Activated CD8-positive, alpha-beta memory T cell treated with anti-CD3 and anti-CD28 coated beads, Interleukin-2, amount 10 ng/mL, durations not matched to agents 7 days and 5 days (primary cell): ENCODE measurements at regions not wholly inside any gene's neighbourhood (a gene's known extent, or its start where the extent isn't known, plus 50 kb on each side); places are given as distances from the start of the nearest gene placed in this dataset.

Experiments
- ATAC-seq: fragments of 150-1000 bp; cut with Tn5 transposase; one replicate; pipeline ENCODE4 v1.10.0; 2021; ENCODE audit warnings: moderate library complexity
- CTCF ChIA-PET: fragments of 350-600 bp; sonication (Branson Sonifier 250); formaldehyde crosslinking; loops from one replicate; lab custom pipeline; 2021; ENCODE audit warnings: antibody characterized with exemption; lab: Charles Lee
- DNase-seq: peaks from one replicate; pipeline ENCODE4 v3.0.0-alpha.2; 2020
- H3K27ac Mint-ChIP-seq: one replicate; pipeline ENCODE4 v1.8.0; 2021; ENCODE audit warnings: mild to moderate bottlenecking, mixed read lengths
- H3K27me3 Mint-ChIP-seq: one replicate; pipeline ENCODE4 v1.8.0; 2021; ENCODE audit warnings: mixed read lengths
- H3K36me3 Mint-ChIP-seq: one replicate; pipeline ENCODE4 v1.8.0; 2021; ENCODE audit warnings: mild to moderate bottlenecking, mixed read lengths
- H3K4me1 Mint-ChIP-seq: one replicate; pipeline ENCODE4 v1.8.0; 2021; ENCODE audit warnings: mixed read lengths
- H3K4me3 Mint-ChIP-seq: one replicate; pipeline ENCODE4 v1.8.0; 2021; ENCODE audit warnings: mild to moderate bottlenecking, moderate library complexity, mixed read lengths
- H3K9me3 Mint-ChIP-seq: one replicate; pipeline ENCODE4 v1.8.0; 2022; ENCODE audit warnings: low read depth, mixed read lengths

GRCh38 chr1:34306568-34306967 is 129.9 kb downstream of the C1orf94 start:
- Mint-ChIP-seq H3K4me1 (no peaks in the 10 kb centered on the region), H3K9me3 (peaks cover 2% of the 10 kb centered on the region), H3K27me3 (peaks cover 3% of the 10 kb centered on the region), H3K36me3 (peaks cover 2% of the 10 kb centered on the region), H3K27ac (no peak overlapping the region), H3K4me3 (no peak overlapping the region)
- DNase-seq (no peak), ATAC-seq (no peak)
- CTCF ChIA-PET: no interaction called here

- H3K36me3 Mint-ChIP-seq: no peaks in the 10 kb centered on the region
- DNase-seq (no peak), ATAC-seq (no peak)
- H3K4me1 Mint-ChIP-seq: no peaks in the 10 kb centered on the region
- H3K9me3 Mint-ChIP-seq: peaks cover 4% of the 10 kb centered on the region
- CTCF ChIA-PET: no interaction called here
- H3K27ac Mint-ChIP-seq: no peak overlapping the region
- no peak overlapping the region for H3K4me3 Mint-ChIP-seq
- H3K27me3 Mint-ChIP-seq: peaks cover 3% of the 10 kb centered on the region
These were observed 135.7 kb downstream of the C1orf94 start for GRCh38 chr1:34312359-34312758.

GRCh38 chr1:34315974-34316373 is 139.3 kb downstream of the C1orf94 start:
- DNase-seq: no peak
- CTCF ChIA-PET: no interaction called here
- no peaks in the 10 kb centered on the region for H3K36me3 Mint-ChIP-seq
- peaks cover 4% of the 10 kb centered on the region for H3K9me3 Mint-ChIP-seq
- H3K27ac Mint-ChIP-seq: no peak overlapping the region
- no peaks in the 10 kb centered on the region for H3K27me3 Mint-ChIP-seq
- no peaks in the 10 kb centered on the region for H3K4me1 Mint-ChIP-seq
- no peak overlapping the region for H3K4me3 Mint-ChIP-seq
- ATAC-seq: no peak

GRCh38 chr1:34316773-34317172 is 140.1 kb downstream of the C1orf94 start:
- peaks cover 4% of the 10 kb centered on the region for H3K9me3 Mint-ChIP-seq
- H3K36me3 Mint-ChIP-seq: no peaks in the 10 kb centered on the region
- H3K4me3 Mint-ChIP-seq: no peak overlapping the region
- no peaks in the 10 kb centered on the region for H3K4me1 Mint-ChIP-seq
- no peak overlapping the region for H3K27ac Mint-ChIP-seq
- H3K27me3 Mint-ChIP-seq: no peaks in the 10 kb centered on the region
- ATAC-seq: no peak
- DNase-seq: no peak
- CTCF ChIA-PET: no interaction called here

GRCh38 chr1:34319218-34319617 is 142.5 kb downstream of the C1orf94 start:
- H3K27ac Mint-ChIP-seq: no peak overlapping the region
- H3K9me3 Mint-ChIP-seq: peaks cover 4% of the 10 kb centered on the region
- CTCF ChIA-PET: no interaction called here
- H3K27me3 Mint-ChIP-seq: no peaks in the 10 kb centered on the region
- H3K36me3 Mint-ChIP-seq: no peaks in the 10 kb centered on the region
- H3K4me3 Mint-ChIP-seq: no peak overlapping the region
- ATAC-seq: no peak
- DNase-seq: no peak
- H3K4me1 Mint-ChIP-seq: no peaks in the 10 kb centered on the region

GRCh38 chr1:34320053-34320669 is 143.5 kb downstream of the C1orf94 start:
- no peak for ATAC-seq
- peaks cover 4% of the 10 kb centered on the region for H3K9me3 Mint-ChIP-seq
- H3K27ac Mint-ChIP-seq: no peak overlapping the region
- no peaks in the 10 kb centered on the region for H3K4me1 Mint-ChIP-seq
- no peaks in the 10 kb centered on the region for H3K27me3 Mint-ChIP-seq
- H3K4me3 Mint-ChIP-seq: no peak overlapping the region
- CTCF ChIA-PET: no interaction called here
- no peaks in the 10 kb centered on the region for H3K36me3 Mint-ChIP-seq
- DNase-seq: no peak

- Mint-ChIP-seq H3K27ac (no peak overlapping the region), H3K4me1 (no peaks in the 10 kb centered on the region), H3K27me3 (no peaks in the 10 kb centered on the region), H3K9me3 (peaks cover 2% of the 10 kb centered on the region), H3K36me3 (no peaks in the 10 kb centered on the region), H3K4me3 (no peak overlapping the region)
- no peak for ATAC-seq
- no peak for DNase-seq
- CTCF ChIA-PET: no interaction called here
These were observed 146.3 kb downstream of the C1orf94 start for GRCh38 chr1:34322969-34323368.

GRCh38 chr1:34324879-34325440 is 148.3 kb downstream of the C1orf94 start:
- CTCF ChIA-PET: no interaction called here
- DNase-seq (no peak), ATAC-seq (no peak)
- H3K9me3 Mint-ChIP-seq: peaks cover 2% of the 10 kb centered on the region
- no peak overlapping the region for H3K4me3 Mint-ChIP-seq
- H3K36me3 Mint-ChIP-seq: no peaks in the 10 kb centered on the region
- H3K27me3 Mint-ChIP-seq: no peaks in the 10 kb centered on the region
- no peaks in the 10 kb centered on the region for H3K4me1 Mint-ChIP-seq
- no peak overlapping the region for H3K27ac Mint-ChIP-seq

- DNase-seq (no peak), ATAC-seq (no peak)
- Mint-ChIP-seq H3K27me3 (no peaks in the 10 kb centered on the region), H3K4me1 (no peaks in the 10 kb centered on the region), H3K9me3 (peaks cover 2% of the 10 kb centered on the region), H3K27ac (no peak overlapping the region), H3K36me3 (no peaks in the 10 kb centered on the region), H3K4me3 (no peak overlapping the region)
- CTCF ChIA-PET: no interaction called here
These were observed 151.6 kb downstream of the C1orf94 start for GRCh38 chr1:34328281-34328799.

- Mint-ChIP-seq H3K27me3 (no peaks in the 10 kb centered on the region), H3K27ac (no peak overlapping the region), H3K4me1 (no peaks in the 10 kb centered on the region), H3K9me3 (peaks cover 2% of the 10 kb centered on the region), H3K4me3 (no peak overlapping the region), H3K36me3 (no peaks in the 10 kb centered on the region)
- DNase-seq (no peak), ATAC-seq (no peak)
- CTCF ChIA-PET: no interaction called here
These were observed 153.4 kb downstream of the C1orf94 start for GRCh38 chr1:34330061-34330460.

GRCh38 chr1:34331020-34331926 is 154.6 kb downstream of the C1orf94 start:
- ATAC-seq: no peak
- Mint-ChIP-seq H3K4me1 (no peaks in the 10 kb centered on the region), H3K36me3 (no peaks in the 10 kb centered on the region), H3K27me3 (no peaks in the 10 kb centered on the region), H3K4me3 (no peak overlapping the region), H3K27ac (no peak overlapping the region), H3K9me3 (peaks cover 2% of the 10 kb centered on the region)
- DNase-seq: no peak
- CTCF ChIA-PET: no interaction called here

GRCh38 chr1:34332996-34333395 is 156.3 kb downstream of the C1orf94 start:
- ATAC-seq (no peak), DNase-seq (no peak)
- no peak overlapping the region for H3K4me3 Mint-ChIP-seq
- CTCF ChIA-PET: no interaction called here
- H3K36me3 Mint-ChIP-seq: no peaks in the 10 kb centered on the region
- H3K9me3 Mint-ChIP-seq: no peaks in the 10 kb centered on the region
- H3K4me1 Mint-ChIP-seq: no peaks in the 10 kb centered on the region
- H3K27ac Mint-ChIP-seq: no peak overlapping the region
- H3K27me3 Mint-ChIP-seq: peaks cover 3% of the 10 kb centered on the region

GRCh38 chr1:34338871-34339270 is 162.2 kb downstream of the C1orf94 start:
- Mint-ChIP-seq H3K4me3 (no peak overlapping the region), H3K9me3 (no peaks in the 10 kb centered on the region), H3K27me3 (peaks cover 3% of the 10 kb centered on the region), H3K36me3 (no peaks in the 10 kb centered on the region), H3K27ac (no peak overlapping the region), H3K4me1 (no peaks in the 10 kb centered on the region)
- DNase-seq (no peak), ATAC-seq (no peak)
- CTCF ChIA-PET: no interaction called here

GRCh38 chr1:34341896-34342295 is 165.2 kb downstream of the C1orf94 start:
- no peak for ATAC-seq
- Mint-ChIP-seq H3K27me3 (peaks cover 3% of the 10 kb centered on the region), H3K36me3 (no peaks in the 10 kb centered on the region), H3K27ac (no peak overlapping the region), H3K4me1 (no peaks in the 10 kb centered on the region), H3K9me3 (no peaks in the 10 kb centered on the region), H3K4me3 (no peak overlapping the region)
- CTCF ChIA-PET: interaction anchor here (0.6 kb wide), 1 partner anchor 593 kb away, joined by 3 read pairs; no protein-coding TSS in a partner anchor
- no peak for DNase-seq
